GM12878 (cell line): ENCODE measurements at regions not wholly inside any gene's neighbourhood (a gene's known extent, or its start where the extent isn't known, plus 50 kb on each side); places are given as distances from the start of the nearest gene placed in this dataset.

Source experiments
- ATAC-seq: fragments of 200-7000 bp; cut with Tn5 transposase; 3 replicates; pipeline ENCODE4 v1.9.1; 2020; ENCODE audit warnings: mild to moderate bottlenecking, moderate library complexity
- BruUV-seq: library from RNA; stranded (reverse); fragments of 400-500 nt; replicated peaks from 2 replicates; lab custom pipeline; 2021; lab: Mats Ljungman, UMichigan
- CTCF ChIA-PET: fragments of 300-600 bp; sonication (Branson Sonifier 250); formaldehyde crosslinking; extraction: SDS; loops from one replicate; lab custom pipeline; 2021; ENCODE audit warnings: inconsistent platforms; lab: Yijun Ruan, JAX
- POLR2A ChIA-PET: fragments of 350-600 bp; formaldehyde crosslinking; extraction: SDS; loops from one replicate; lab custom pipeline; 2021; ENCODE audit warnings: inconsistent platforms; lab: Charles Lee
- RAD21 ChIA-PET: fragments of 300-600 bp; sonication (Branson Sonifier 250); formaldehyde crosslinking; loops from one replicate; lab custom pipeline; 2023; ENCODE audit warnings: antibody characterized with exemption; ENCODE audit not compliant: unreplicated experiment; lab: Charles Lee
- SMC1A ChIA-PET: fragments of 300-600 bp; sonication (Branson Sonifier 250); formaldehyde crosslinking; loops from one replicate; lab custom pipeline; 2023; ENCODE audit not compliant: unreplicated experiment, uncharacterized antibody; lab: Charles Lee
- DNase-seq: peaks from one replicate; pipeline ENCODE4 v3.0.0-alpha.2; 2011; ENCODE audit warnings: low read depth, low spot score
- FAIRE-seq: peaks from 3 replicates; lab custom pipeline; 2011; peaks lifted over from hg19 to GRCh38; lab: Jason Lieb, UNC
- H2AFZ ChIP-seq: 2 replicates; pipeline ENCODE4 v1.6.0; 2011; ENCODE audit warnings: low read depth, low read length, control low read depth; ENCODE audit not compliant: control insufficient read depth
- H3K27ac ChIP-seq: 2 replicates; pipeline ENCODE4 v1.5.1; 2011; ENCODE audit warnings: control low read depth; ENCODE audit not compliant: control insufficient read depth, insufficient read depth
- H3K27me3 ChIP-seq, 2 experiments: replicated peaks in 1 of 2; 2 replicates each; pipeline versions ENCODE4 v1.6.0 to v1.6.1; 2011; ENCODE audit warnings: low read length in 1 of 2; ENCODE audit not compliant: control insufficient read depth in 2 of 2, insufficient read depth in 2 of 2
- H3K36me3 ChIP-seq, 2 experiments: 2 replicates each; pipeline ENCODE4 v1.5.1; 2011; ENCODE audit warnings: low read length in 1 of 2; ENCODE audit not compliant: control insufficient read depth in 2 of 2, insufficient read depth in 2 of 2
- H3K4me1 ChIP-seq: 2 replicates; pipeline ENCODE4 v1.6.1; 2011; ENCODE audit warnings: mild to moderate bottlenecking, low read length, moderate library complexity, mixed read lengths; ENCODE audit not compliant: control insufficient read depth, insufficient read depth
- H3K4me2 ChIP-seq: 2 replicates; pipeline ENCODE4 v1.6.0; 2011; ENCODE audit warnings: control low read depth; ENCODE audit not compliant: control insufficient read depth, insufficient read depth
- H3K4me3 ChIP-seq: fragments of 200-600 bp; sonication (generic); 2 replicates; pipeline ENCODE4 v1.5.1; 2016
- H3K79me2 ChIP-seq: 2 replicates; pipeline ENCODE4 v1.6.0; 2011; ENCODE audit warnings: low read length; ENCODE audit not compliant: control insufficient read depth, insufficient read depth
- H3K9ac ChIP-seq: 2 replicates; pipeline ENCODE4 v1.8.0; 2011; ENCODE audit warnings: low read length, control low read depth, mixed read lengths; ENCODE audit not compliant: control insufficient read depth, insufficient read depth
- H3K9me3 ChIP-seq: replicated peaks from 3 replicates; pipeline ENCODE4 v1.5.1; 2011; ENCODE audit warnings: mild to moderate bottlenecking, low read length; ENCODE audit not compliant: control insufficient read depth, insufficient read depth
- H4K20me1 ChIP-seq: 2 replicates; pipeline ENCODE4 v1.6.0; 2011; ENCODE audit not compliant: control insufficient read depth, insufficient read depth
- BACH1 ChIP-seq: fragments of 450-650 bp; IDR thresholded peaks from 2 replicates; pipeline ENCODE4 v1.6.1; 2017; ENCODE audit warnings: mild to moderate bottlenecking, borderline replicate concordance
- BCLAF1 ChIP-seq: fragments of 450-650 bp; IDR thresholded peaks from 2 replicates; pipeline ENCODE4 v1.6.1; 2017; ENCODE audit warnings: antibody characterized with exemption, mild to moderate bottlenecking, moderate library complexity
- CHD2 ChIP-seq: IDR thresholded peaks from 2 replicates; pipeline ENCODE4 v1.6.1; 2011; ENCODE audit warnings: low read depth, low read length, improper control_type of control experiment, borderline replicate concordance
- EP300 ChIP-seq, 2 experiments: fragments of 150-350 bp in 1 of 2; IDR thresholded peaks; 2 replicates each; pipeline ENCODE4 v1.6.1; 2011 to 2012; ENCODE audit warnings: low read depth in 2 of 2, low read length in 2 of 2, borderline replicate concordance in 1 of 2, improper control_type of control experiment in 1 of 2, inconsistent platforms in 1 of 2; ENCODE audit not compliant: control insufficient read depth in 1 of 2
- JUNB ChIP-seq: IDR thresholded peaks from 2 replicates; pipeline ENCODE4 v1.6.1; 2016; ENCODE audit warnings: antibody characterized with exemption, mild to moderate bottlenecking
- MEF2B ChIP-seq: fragments of 450-650 bp; IDR thresholded peaks from 2 replicates; pipeline ENCODE4 v1.6.1; 2018; ENCODE audit warnings: mild to moderate bottlenecking, moderate library complexity; ENCODE audit not compliant: partially characterized antibody, poor library complexity, severe bottlenecking
- MTA2 ChIP-seq: fragments of 450-650 bp; IDR thresholded peaks from 2 replicates; pipeline ENCODE4 v1.6.1; 2016; ENCODE audit warnings: low read depth, mild to moderate bottlenecking, moderate library complexity
- NR2F1 ChIP-seq: fragments of 450-650 bp; conservative IDR thresholded peaks from 2 replicates; pipeline ENCODE4 v1.6.1; 2017; ENCODE audit warnings: mild to moderate bottlenecking
- PBX3 ChIP-seq: IDR thresholded peaks from 2 replicates; pipeline ENCODE4 v1.6.1; 2011; ENCODE audit warnings: mild to moderate bottlenecking, low read depth, low read length, moderate library complexity; ENCODE audit not compliant: insufficient replicate concordance
- RB1 ChIP-seq: fragments of 450-650 bp; formaldehyde crosslinking; IDR thresholded peaks from 2 replicates; pipeline ENCODE4 v1.6.1; 2017; ENCODE audit warnings: mild to moderate bottlenecking, borderline replicate concordance
- SIN3A ChIP-seq: IDR thresholded peaks from 2 replicates; pipeline ENCODE4 v1.6.1; 2012; ENCODE audit warnings: low read depth, low read length, improper control_type of control experiment
- SMARCA5 ChIP-seq: fragments of 450-650 bp; IDR thresholded peaks from 2 replicates; pipeline ENCODE4 v1.6.1; 2017; ENCODE audit warnings: mild to moderate bottlenecking
- STAT1 ChIP-seq: fragments of 450-650 bp; conservative IDR thresholded peaks from 2 replicates; pipeline ENCODE4 v1.6.1; 2014; ENCODE audit warnings: antibody characterized with exemption, mild to moderate bottlenecking
- SUPT20H ChIP-seq: IDR thresholded peaks from 2 replicates; pipeline ENCODE4 v1.6.1; 2011; ENCODE audit warnings: low read depth, mild to moderate bottlenecking, low read length, moderate library complexity, borderline replicate concordance; ENCODE audit not compliant: control insufficient read depth
- WRNIP1 ChIP-seq: IDR thresholded peaks from 2 replicates; pipeline ENCODE4 v1.6.1; 2011; ENCODE audit warnings: low read depth, low read length, improper control_type of control experiment, borderline replicate concordance
- ZSCAN29 ChIP-seq: fragments of 450-650 bp; IDR thresholded peaks from 2 replicates; pipeline ENCODE4 v1.6.1; 2017; ENCODE audit warnings: mild to moderate bottlenecking, moderate library complexity
- WGBS: methylation state at CpG from one replicate; pipeline ENCODE4 v1.1.6; 2016; ENCODE audit warnings: low lambda C conversion rate; ENCODE audit not compliant: insufficient replicate concordance, insufficient coverage; ENCODE audit errors: missing lambda C conversion rate; 5-methylcytosine and 5-hydroxymethylcytosine counted together
- in situ Hi-C: fragments of 300-500 bp; cut with MboI; formaldehyde crosslinking; loops from 9 replicates; pipeline ENCODE4 v1.14.3; 2018; ENCODE audit warnings: mixed read lengths
- intact Hi-C: fragments of 100-400 bp; cut with micrococcal nuclease; formaldehyde crosslinking; loops from one replicate; pipeline ENCODE4 v1.14.2; 2022; ENCODE audit not compliant: unreplicated experiment
- TF ChIP-seq, protein P1 (sequence below): fragments of 450-650 bp; IDR thresholded peaks from 2 replicates; pipeline ENCODE4 v1.6.1; 2018; ENCODE audit warnings: mild to moderate bottlenecking, low read depth, moderate library complexity; ENCODE audit not compliant: partially characterized antibody
- TF ChIP-seq, protein P2 (sequence below): fragments of 450-650 bp; IDR thresholded peaks from 2 replicates; pipeline ENCODE4 v1.6.1; 2016; ENCODE audit warnings: mild to moderate bottlenecking

GRCh38 chr7:10472115-10472514, 501.6 kb upstream of the PHF14 start:
- intact Hi-C loops (no loop called here), in situ Hi-C loops (no loop called here)
- DNase-seq (no peak), ATAC-seq (no peak), FAIRE-seq (no peak)
- Histone ChIP-seq H3K36me3 (no peaks in the 10 kb centered on the region), H3K9ac (no peak overlapping the region), H3K4me2 (no peak overlapping the region), H3K27me3 (no peaks in the 10 kb centered on the region), H4K20me1 (no peaks in the 10 kb centered on the region), H3K27ac (no peak overlapping the region), H3K4me1 (no peaks in the 10 kb centered on the region), H3K4me3 (no peak overlapping the region), H2AFZ (no peak overlapping the region), H3K79me2 (no peaks in the 10 kb centered on the region), H3K9me3 (no peaks in the 10 kb centered on the region)
- RAD21 ChIA-PET, result no interaction called here
- CTCF ChIA-PET, result interaction anchor here (0.9 kb wide), 1 partner anchor 417 kb away, joined by 3 read pairs; no protein-coding TSS in a partner anchor
- 4% methylated on average over 3 of the region's 3 CpGs for WGBS
- SMC1A ChIA-PET, result interaction anchor here (1.3 kb wide), 1 partner anchor 18 kb away, joined by 3 read pairs; no protein-coding TSS in a partner anchor
- POLR2A ChIA-PET, result no interaction called here
- no TSS peak for BruUV-seq
- no peak for TF ChIP-seq JUNB
- TF ChIP-seq STAT1, result no peak
- TF ChIP-seq SUPT20H, result no peak
- TF ChIP-seq CHD2, result no peak
- no peak for TF ChIP-seq ZSCAN29
- TF ChIP-seq RB1, result no peak
- no peak for TF ChIP-seq NR2F1
- TF ChIP-seq BCLAF1, result no peak
- TF ChIP-seq, protein P1, sequence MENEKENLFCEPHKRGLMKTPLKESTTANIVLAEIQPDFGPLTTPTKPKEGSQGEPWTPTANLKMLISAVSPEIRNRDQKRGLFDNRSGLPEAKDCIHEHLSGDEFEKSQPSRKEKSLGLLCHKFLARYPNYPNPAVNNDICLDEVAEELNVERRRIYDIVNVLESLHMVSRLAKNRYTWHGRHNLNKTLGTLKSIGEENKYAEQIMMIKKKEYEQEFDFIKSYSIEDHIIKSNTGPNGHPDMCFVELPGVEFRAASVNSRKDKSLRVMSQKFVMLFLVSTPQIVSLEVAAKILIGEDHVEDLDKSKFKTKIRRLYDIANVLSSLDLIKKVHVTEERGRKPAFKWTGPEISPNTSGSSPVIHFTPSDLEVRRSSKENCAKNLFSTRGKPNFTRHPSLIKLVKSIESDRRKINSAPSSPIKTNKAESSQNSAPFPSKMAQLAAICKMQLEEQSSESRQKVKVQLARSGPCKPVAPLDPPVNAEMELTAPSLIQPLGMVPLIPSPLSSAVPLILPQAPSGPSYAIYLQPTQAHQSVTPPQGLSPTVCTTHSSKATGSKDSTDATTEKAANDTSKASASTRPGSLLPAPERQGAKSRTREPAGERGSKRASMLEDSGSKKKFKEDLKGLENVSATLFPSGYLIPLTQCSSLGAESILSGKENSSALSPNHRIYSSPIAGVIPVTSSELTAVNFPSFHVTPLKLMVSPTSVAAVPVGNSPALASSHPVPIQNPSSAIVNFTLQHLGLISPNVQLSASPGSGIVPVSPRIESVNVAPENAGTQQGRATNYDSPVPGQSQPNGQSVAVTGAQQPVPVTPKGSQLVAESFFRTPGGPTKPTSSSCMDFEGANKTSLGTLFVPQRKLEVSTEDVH, result no peak
- no peak for TF ChIP-seq SIN3A
- no peak for TF ChIP-seq SMARCA5
- TF ChIP-seq BACH1, result no peak
- TF ChIP-seq PBX3, result no peak
- TF ChIP-seq WRNIP1, result no peak
- TF ChIP-seq, protein P2, sequence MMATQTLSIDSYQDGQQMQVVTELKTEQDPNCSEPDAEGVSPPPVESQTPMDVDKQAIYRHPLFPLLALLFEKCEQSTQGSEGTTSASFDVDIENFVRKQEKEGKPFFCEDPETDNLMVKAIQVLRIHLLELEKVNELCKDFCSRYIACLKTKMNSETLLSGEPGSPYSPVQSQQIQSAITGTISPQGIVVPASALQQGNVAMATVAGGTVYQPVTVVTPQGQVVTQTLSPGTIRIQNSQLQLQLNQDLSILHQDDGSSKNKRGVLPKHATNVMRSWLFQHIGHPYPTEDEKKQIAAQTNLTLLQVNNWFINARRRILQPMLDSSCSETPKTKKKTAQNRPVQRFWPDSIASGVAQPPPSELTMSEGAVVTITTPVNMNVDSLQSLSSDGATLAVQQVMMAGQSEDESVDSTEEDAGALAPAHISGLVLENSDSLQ, result no peak
- TF ChIP-seq MEF2B, result no peak
- no peak for TF ChIP-seq EP300 (IDR thresholded peaks at IDR 0.05; ENCODE audit: borderline replicate concordance in 1 of 2, control insufficient read depth in 1 of 2, low read depth in 2 of 2, low read length in 2 of 2)
- TF ChIP-seq MTA2, result no peak
